ENCODE measurements at regions not wholly inside any gene's neighbourhood (a gene's known extent, or its start where the extent isn't known, plus 50 kb on each side); places are given as distances from the start of the nearest gene placed in this dataset.

DNA sequence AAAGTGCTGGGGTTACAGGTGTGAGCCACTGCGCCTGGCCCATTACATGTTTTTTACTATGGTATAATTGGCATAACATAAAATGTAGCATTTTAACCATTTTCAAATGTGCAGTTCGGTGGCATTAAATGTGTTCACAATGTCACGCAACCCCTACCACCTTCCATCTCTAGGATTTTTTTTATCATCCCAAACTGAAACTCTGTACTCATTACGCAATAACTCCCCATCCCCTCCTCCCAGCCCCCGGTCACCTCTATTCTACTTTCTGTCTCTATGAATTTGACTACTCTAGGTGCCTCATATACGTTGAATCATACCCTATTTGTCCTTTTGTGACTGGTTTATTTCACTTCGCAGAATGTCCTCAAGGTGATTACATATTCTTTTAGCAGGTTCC is 233.1 kb upstream of the ARID1B start:
- TF ChIP-seq GATA1 (IDR thresholded peaks at IDR 0.05; ENCODE audit: low read depth, low read length) (no peak), POLR2A (IDR thresholded peaks at IDR 0.05; ENCODE audit: low read length) (no peak)

GRCh38 chr6:156543431-156543830 is 233.7 kb upstream of the ARID1B start:
- no peak for DNase-seq
- TF ChIP-seq GATA1 (IDR thresholded peaks at IDR 0.05; ENCODE audit: low read depth, low read length) = no peak
- no peak for TF ChIP-seq POLR2A (IDR thresholded peaks at IDR 0.05; ENCODE audit: low read length)

More for the DNA sequence above, 233.1 kb upstream of the ARID1B start:
- no peak for DNase-seq

GRCh38 chr6:156538875-156539660 is 238.1 kb upstream of the ARID1B start:
- no peak for TF ChIP-seq POLR2A (IDR thresholded peaks at IDR 0.05; ENCODE audit: low read length)
- TF ChIP-seq GATA1 (IDR thresholded peaks at IDR 0.05; ENCODE audit: low read depth, low read length) = no peak
- DNase-seq = no peak

DNA sequence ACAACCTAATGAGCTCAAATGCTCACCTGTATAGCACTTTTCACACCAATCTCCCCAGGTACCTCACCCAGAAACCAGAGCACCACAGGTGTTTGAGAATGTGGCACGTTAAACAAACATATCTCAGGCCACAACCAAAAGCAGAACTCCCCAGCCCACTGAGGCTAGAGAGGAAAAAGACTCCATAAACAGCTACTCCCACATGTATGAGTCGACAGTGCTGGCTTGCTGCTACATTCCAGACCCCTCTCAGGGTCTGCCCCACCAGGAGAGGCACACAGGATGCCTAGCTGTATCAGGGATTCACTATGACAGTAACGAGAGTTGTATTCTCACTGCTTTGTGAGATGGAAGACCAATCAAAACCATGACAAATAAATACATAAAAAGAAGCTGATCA is 242.6 kb upstream of the ARID1B start:
- DNase-seq = no peak
- no peak for TF ChIP-seq POLR2A (IDR thresholded peaks at IDR 0.05; ENCODE audit: low read length)
- no peak for TF ChIP-seq GATA1 (IDR thresholded peaks at IDR 0.05; ENCODE audit: low read depth, low read length)

GRCh38 chr6:156533872-156534524 is 243.2 kb upstream of the ARID1B start:
- DNase-seq = no peak
- TF ChIP-seq GATA1 (IDR thresholded peaks at IDR 0.05; ENCODE audit: low read depth, low read length) (no peak), POLR2A (IDR thresholded peaks at IDR 0.05; ENCODE audit: low read length) (no peak)

DNA sequence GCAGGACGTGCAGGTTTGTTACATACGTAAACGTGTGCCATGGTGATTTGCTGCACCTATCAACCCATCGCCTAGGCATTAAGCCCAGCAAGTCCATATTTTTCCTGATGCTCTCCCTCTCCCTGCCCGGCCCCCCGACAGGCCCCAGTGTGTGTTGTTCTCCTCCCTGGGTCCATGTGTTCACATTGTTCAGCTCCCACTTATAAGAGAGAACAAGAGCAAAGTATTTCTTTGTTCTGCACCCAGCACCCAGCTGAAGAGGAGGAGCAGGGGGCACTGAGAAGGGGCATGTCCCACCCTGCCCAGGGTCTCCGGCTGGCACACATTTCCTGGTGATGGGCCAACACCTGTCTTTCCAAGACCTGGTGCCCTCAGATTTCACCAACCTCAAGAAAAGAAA is 251.1 kb upstream of the ARID1B start:
- no peak for TF ChIP-seq GATA1 (IDR thresholded peaks at IDR 0.05; ENCODE audit: low read depth, low read length)
- TF ChIP-seq POLR2A (IDR thresholded peaks at IDR 0.05; ENCODE audit: low read length) = no peak
- DNase-seq = no peak

GRCh38 chr6:156525541-156525940 is 251.6 kb upstream of the ARID1B start:
- no peak for DNase-seq
- TF ChIP-seq GATA1 (IDR thresholded peaks at IDR 0.05; ENCODE audit: low read depth, low read length) (no peak), POLR2A (IDR thresholded peaks at IDR 0.05; ENCODE audit: low read length) (no peak)

DNA sequence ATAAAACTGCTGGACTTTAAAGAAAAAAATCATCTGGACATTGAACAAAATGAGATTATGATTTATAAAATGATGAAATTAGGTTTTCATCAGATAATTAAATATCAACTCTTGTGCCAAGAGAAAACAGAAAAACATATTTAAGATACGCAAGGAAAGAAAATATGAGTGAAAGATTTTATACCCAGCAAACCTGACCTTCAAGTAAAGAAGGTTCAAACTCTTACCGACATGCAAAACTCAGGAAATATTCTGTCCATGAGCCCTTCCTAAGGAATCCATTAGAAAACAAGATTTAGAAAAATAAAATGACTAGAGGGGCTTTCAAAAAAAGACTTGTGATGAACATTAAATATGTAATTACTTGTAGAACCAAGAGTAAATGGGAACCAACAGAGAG is 257.2 kb upstream of the ARID1B start:
- DNase-seq = no peak
- TF ChIP-seq POLR2A (IDR thresholded peaks at IDR 0.05; ENCODE audit: low read length) (no peak), GATA1 (IDR thresholded peaks at IDR 0.05; ENCODE audit: low read depth, low read length) (no peak)

DNA sequence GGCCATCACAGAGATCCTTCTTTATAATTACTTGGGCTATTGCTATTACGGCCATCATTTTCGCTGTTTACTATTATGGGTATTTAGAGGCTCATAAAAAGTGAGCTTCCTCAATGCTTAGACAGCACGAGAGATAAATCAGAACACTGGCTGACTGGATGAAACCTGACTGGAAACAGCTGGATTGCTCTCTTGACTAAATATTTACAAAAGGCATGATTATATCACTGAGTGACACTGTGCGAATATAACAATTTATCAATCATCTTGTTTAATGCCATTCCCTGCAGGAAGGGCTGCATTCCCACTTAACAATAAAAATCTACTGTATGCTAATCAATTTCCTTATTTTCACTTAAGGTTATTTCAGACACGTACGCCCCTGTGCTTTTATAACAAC is 260.1 kb upstream of the ARID1B start:
- TF ChIP-seq POLR2A (IDR thresholded peaks at IDR 0.05; ENCODE audit: low read length) (no peak), GATA1 (IDR thresholded peaks at IDR 0.05; ENCODE audit: low read depth, low read length) (no peak)
- no peak for DNase-seq

GRCh38 chr6:156515242-156515641 is 261.9 kb upstream of the ARID1B start:
- TF ChIP-seq POLR2A (IDR thresholded peaks at IDR 0.05; ENCODE audit: low read length) (no peak), GATA1 (IDR thresholded peaks at IDR 0.05; ENCODE audit: low read depth, low read length) (no peak)
- no peak for DNase-seq

- TF ChIP-seq GATA1 (IDR thresholded peaks at IDR 0.05; ENCODE audit: low read depth, low read length) (no peak), POLR2A (IDR thresholded peaks at IDR 0.05; ENCODE audit: low read length) (no peak)
- DNase-seq = no peak
These were observed 263.7 kb upstream of the ARID1B start for GRCh38 chr6:156513504-156513903.

GRCh38 chr6:156511570-156511969 is 265.6 kb upstream of the ARID1B start:
- DNase-seq = no peak
- TF ChIP-seq GATA1 (IDR thresholded peaks at IDR 0.05; ENCODE audit: low read depth, low read length) (no peak), POLR2A (IDR thresholded peaks at IDR 0.05; ENCODE audit: low read length) (no peak)

DNA sequence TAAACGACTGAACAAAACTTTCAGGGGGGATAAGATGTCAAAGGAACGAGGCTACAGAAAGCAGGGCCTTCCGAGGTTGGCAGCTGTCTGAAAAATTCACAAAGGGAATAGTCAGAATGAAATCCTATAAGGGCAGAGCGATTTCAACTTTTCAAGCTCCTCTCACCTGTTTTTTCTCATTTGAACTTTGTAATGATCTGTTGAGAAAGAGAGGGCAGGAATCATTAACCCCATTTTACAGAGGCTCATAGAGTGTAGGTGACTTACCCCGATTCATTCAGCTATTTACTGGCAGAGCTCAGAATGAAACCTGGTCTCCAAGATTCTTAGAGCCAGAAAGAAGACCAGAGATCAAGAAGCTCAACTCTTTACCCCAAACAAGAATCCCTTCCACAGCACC is 266.1 kb upstream of the ARID1B start:
- TF ChIP-seq GATA1 (IDR thresholded peaks at IDR 0.05; ENCODE audit: low read depth, low read length) = no peak

DNA sequence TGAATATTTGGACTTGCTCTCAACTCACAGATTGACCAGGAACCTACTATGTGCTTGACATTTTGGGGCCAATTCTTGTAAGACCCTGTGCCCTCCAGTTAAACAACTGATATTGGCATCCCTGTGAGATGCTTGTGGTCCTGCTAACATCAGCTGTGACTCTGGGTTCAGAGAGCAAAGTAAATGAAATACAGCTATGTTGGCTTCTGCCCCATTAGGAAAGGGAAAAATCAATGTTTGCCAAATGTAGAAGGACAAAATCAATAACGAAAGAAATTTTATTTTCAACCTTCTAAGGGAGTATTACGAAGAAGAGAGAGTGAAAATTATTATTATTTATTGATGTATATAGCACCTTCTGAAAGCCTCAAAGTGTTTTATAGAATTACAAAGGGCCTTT is 266.9 kb upstream of the ARID1B start:
- no peak for TF ChIP-seq POLR2A (IDR thresholded peaks at IDR 0.05; ENCODE audit: low read length)
- TF ChIP-seq GATA1 (IDR thresholded peaks at IDR 0.05; ENCODE audit: low read depth, low read length) = no peak
- DNase-seq = no peak

More for the DNA sequence above, 266.1 kb upstream of the ARID1B start:
- no peak for DNase-seq

DNA sequence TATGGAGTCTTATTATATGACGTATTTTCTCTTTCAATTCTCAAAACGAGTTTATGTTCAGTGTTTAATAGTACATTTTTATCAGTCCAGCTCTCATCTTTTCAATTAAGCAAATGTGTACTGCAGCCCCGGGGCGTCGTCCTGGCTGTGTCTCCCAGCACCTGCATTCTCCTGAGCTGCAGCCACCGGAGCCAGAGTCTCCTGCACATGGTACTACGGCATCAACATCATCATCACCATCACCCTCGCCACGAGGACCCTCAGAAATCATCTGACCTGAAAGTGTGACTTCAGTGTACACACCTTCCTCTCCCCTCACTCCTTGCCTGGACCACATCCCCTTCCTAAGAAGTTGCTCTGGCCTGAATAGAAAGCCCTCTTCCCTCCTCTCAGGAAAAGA is 267.7 kb upstream of the ARID1B start:
- TF ChIP-seq POLR2A (IDR thresholded peaks at IDR 0.05; ENCODE audit: low read length) = no peak
- TF ChIP-seq GATA1 (IDR thresholded peaks at IDR 0.05; ENCODE audit: low read depth, low read length) = no peak
- no peak for DNase-seq
